Retinal pigment epithelial cell (primary cell): ENCODE measurements at regions not wholly inside any gene's neighbourhood (a gene's known extent, or its start where the extent isn't known, plus 50 kb on each side); places are given as distances from the start of the nearest gene placed in this dataset.

Experiments
- DNase-seq: peaks from one replicate; pipeline ENCODE4 v3.0.0-alpha.2; 2010; ENCODE audit warnings: low read depth
- H3K4me3 ChIP-seq: 2 replicates; pipeline ENCODE4 v1.5.1; 2011; ENCODE audit warnings: mild to moderate bottlenecking, low read length, control low read depth, moderate library complexity
- TF ChIP-seq, protein P1 (sequence below): conservative IDR thresholded peaks from 2 replicates; pipeline ENCODE4 v1.5.1; 2011; ENCODE audit warnings: low read depth, low read length, control low read depth, inconsistent platforms

DNA sequence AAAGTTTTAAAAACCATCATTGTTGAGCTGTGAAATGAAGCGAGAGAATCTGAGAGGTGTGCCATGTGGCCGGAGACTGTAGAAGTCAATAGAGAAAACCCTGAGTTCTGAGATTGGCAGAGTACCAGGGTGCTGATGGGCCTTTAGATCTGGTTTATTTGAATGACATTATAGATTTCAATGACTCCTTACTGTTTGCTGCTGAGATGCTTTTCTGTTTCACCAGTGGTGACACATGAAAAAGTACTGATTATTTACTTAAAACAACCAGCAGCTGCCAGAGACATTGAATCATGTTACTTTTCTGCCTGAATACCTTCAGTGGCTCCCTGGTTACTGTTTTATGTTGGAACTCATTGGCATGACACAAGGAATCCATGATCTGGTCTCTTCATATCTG, 602.7 kb upstream of the ZNF804A start:
- no peak overlapping the region for H3K4me3 ChIP-seq
- TF ChIP-seq, protein P1, sequence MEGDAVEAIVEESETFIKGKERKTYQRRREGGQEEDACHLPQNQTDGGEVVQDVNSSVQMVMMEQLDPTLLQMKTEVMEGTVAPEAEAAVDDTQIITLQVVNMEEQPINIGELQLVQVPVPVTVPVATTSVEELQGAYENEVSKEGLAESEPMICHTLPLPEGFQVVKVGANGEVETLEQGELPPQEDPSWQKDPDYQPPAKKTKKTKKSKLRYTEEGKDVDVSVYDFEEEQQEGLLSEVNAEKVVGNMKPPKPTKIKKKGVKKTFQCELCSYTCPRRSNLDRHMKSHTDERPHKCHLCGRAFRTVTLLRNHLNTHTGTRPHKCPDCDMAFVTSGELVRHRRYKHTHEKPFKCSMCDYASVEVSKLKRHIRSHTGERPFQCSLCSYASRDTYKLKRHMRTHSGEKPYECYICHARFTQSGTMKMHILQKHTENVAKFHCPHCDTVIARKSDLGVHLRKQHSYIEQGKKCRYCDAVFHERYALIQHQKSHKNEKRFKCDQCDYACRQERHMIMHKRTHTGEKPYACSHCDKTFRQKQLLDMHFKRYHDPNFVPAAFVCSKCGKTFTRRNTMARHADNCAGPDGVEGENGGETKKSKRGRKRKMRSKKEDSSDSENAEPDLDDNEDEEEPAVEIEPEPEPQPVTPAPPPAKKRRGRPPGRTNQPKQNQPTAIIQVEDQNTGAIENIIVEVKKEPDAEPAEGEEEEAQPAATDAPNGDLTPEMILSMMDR, result no peak
- DNase-seq, result peak; percentile 19

DNA sequence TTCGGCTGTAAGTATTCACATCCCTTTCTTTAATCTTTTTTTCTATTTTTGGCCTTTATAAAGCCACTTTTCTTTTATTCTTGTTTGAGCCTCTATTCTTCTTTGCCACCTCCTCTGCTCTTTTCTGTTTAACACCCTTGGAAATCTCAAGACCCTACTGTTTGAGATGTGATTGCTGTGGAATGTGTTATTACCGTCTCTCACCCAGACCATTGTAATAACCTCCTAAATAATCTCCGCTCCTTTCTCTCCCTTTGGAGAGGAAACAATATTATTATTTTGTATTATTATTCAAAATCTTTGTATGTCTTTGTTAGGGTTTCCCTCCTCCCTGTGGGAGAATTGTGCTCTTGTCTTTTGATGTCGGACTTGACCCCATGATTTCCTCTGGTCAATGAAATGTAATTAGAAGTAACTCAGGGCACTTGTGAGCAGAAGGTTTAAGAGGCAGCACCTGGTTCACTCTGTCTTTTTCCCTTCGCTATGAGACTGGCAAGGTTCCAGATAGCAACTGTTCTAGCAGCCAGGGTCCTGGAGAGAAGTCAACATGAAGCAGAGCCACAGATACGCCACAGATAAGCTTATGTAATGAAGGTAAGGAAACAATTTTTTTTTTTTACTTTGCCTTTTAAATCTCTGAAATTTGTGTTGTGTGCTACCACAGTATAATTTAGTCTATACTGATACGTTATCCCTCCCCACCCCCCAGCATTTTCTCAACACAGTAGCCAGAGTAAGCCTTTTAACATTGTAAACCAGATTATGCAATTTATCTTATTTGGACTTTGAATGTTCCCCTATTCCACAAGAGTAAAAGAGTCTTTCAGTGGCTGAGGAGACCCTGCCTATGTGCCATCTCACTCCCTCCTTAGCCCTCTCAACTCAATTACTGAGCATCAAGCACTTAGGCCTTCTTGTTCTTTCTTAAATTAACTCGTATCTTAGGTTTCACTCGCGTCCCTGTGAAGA, 601.2 kb upstream of the ZNF804A start:
- H3K4me3 ChIP-seq, result no peak overlapping the region
- DNase-seq, result no peak
- TF ChIP-seq, protein P1, result no peak

DNA sequence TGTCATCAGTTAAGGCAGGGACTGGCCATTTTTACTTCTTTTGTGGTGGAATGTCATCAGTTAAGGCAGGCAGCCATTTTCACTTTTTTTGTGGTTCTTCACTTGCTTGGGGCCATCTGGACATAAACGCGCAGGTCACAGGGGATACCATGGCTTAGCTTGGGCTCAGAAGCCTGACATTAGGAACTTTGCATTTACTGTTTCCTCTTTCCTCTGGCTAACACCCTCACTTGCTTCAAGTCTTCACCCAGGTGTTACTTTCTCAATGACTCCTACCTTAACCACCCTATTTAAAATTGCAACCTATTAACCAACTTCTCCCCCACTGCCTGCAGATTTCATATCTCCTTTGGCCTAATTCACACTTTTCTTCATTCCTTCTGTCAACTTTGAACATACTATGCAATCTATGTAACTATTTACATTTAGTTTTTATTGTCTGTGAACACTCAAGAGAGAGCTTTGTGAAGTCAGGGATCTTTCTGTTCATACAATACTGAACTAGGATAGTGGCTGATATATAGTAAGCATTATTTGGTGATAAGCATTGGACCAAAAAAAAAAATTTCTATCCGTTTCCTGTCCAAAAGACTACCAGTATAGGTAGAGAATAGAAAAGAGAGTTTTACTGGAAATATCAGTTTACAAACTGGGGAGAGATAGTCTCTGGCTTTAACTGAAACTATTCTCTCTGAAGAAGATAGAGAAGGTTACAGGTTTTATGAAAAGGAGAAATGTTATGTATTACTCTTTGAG, 600.1 kb upstream of the ZNF804A start:
- DNase-seq, result no peak
- H3K4me3 ChIP-seq, result no peak overlapping the region
- TF ChIP-seq, protein P1, result no peak

DNA sequence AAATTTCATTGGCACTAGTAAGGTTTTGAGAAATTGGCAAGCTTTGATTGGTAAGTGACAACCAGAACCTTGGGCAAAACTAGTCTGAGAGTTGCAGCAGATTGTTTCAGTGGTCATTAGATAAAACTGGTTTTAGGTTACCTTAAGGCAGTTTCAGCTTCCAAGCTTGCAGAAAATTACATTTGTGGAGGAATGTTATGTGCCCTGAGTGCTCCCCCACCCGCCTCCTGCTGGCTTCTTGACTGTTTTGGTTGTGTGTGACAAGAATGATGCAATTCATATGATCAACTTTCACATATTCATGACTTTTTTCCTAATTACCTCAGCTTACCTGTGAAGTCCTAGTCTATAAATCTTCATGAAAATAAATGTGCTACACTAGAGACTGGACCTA, 599.5 kb upstream of the ZNF804A start:
- no peak for DNase-seq
- TF ChIP-seq, protein P1, result no peak
- no peak overlapping the region for H3K4me3 ChIP-seq

DNA sequence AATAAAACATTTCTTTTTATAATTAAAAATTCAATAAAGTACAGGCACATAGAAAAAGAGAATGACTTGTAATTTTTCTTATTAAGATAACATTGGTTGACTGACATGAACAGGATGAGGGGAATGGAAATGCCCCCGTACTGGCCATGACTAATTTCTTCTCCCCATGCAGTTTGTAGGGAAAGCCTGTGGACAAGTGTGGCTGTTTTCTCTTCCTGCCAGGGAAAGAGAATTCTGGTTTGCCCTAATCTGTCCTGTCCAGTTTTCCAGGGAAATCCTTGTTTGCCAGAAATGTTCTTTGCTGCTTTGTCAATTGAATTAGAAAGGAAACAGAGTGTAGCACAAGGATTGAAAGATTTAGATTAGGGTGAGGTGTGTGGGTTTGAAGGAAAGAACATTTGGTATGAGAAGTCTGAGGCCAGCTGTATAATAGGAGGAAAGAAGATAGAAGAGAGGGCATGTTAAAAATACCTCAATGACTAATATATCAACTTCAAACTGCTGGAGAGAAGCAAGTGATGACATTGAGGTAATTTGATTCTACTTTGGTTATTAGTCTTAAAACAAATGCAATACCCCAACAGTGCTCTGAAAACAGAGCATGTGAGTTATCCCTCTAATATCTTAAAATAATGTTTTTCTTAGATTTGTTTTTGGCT, 593.9 kb upstream of the ZNF804A start:
- TF ChIP-seq, protein P1, result no peak
- H3K4me3 ChIP-seq, result no peak overlapping the region
- DNase-seq, result no peak

DNA sequence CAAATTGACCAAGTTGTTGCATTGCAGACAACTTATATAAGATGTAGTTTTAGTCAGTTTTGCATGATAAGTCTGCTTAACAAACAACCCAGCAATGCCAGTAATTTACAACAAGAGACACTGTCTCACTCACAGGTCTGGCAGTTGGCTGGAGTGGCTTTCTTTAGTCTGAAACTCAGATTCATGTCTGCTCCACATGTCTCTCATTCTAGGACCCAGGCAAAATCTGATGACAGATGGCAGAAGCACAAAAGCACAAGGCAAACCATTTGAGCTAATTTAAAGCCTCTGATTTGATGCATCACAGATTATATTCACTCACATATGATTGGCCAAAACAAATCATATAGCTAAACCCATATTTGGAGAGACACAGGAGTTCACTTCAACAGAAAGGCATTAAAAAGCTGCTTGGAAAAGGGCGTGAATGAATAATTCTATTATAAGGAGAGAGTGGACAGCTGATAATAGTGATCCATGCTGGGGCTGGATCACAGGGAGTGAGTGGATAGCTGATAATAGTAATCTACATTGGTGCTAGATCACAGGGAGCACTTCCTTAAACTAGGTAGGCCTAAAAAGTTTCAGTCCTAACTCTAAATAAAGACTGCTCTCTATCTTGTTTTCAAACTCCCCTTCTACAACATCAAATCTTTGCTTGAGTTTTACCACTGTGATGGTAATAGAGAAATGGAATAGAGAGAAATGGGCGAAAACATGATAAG, 593.2 kb upstream of the ZNF804A start:
- DNase-seq, result no peak

More for the DNA sequence above, 593.2 kb upstream of the ZNF804A start:
- TF ChIP-seq, protein P1, result no peak
- no peak overlapping the region for H3K4me3 ChIP-seq
